ENCODE measurements at regions not wholly inside any gene's neighbourhood (a gene's known extent, or its start where the extent isn't known, plus 50 kb on each side); places are given as distances from the start of the nearest gene placed in this dataset.

- TF ChIP-seq TAF1 (IDR thresholded peaks at IDR 0.05; ENCODE audit: borderline replicate concordance, insufficient read depth, low read length) (no peak), SIN3A (IDR thresholded peaks at IDR 0.05; ENCODE audit: borderline replicate concordance, insufficient read depth, low read length) (no peak)
Observed at GRCh38 chr1:106962591-106962990, 93.9 kb upstream of the PRMT6 start.
